Keratinocyte (primary cell): ENCODE measurements at regions not wholly inside any gene's neighbourhood (a gene's known extent, or its start where the extent isn't known, plus 50 kb on each side); places are given as distances from the start of the nearest gene placed in this dataset.
A peak's percentile ranks its signal among the peaks of the same experiment; 100 is the strongest.

ENCODE experiments used
- DNase-seq: peaks from one replicate; pipeline ENCODE4 v3.0.0-alpha.2; 2011; ENCODE audit warnings: low read depth, missing footprints, low spot score
- FAIRE-seq: peaks from 2 replicates; lab custom pipeline; 2011; peaks lifted over from hg19 to GRCh38; lab: Jason Lieb, UNC
- H2AFZ ChIP-seq: 2 replicates; pipeline ENCODE4 v1.6.0; 2012; ENCODE audit warnings: low read length, control low read depth, inconsistent platforms; ENCODE audit not compliant: control insufficient read depth
- H3K27ac ChIP-seq: 2 replicates; pipeline ENCODE4 v1.5.1; 2011; ENCODE audit warnings: low read length; ENCODE audit not compliant: control insufficient read depth, insufficient read depth
- H3K27me3 ChIP-seq: 3 replicates; pipeline ENCODE4 v1.6.0; 2011; ENCODE audit warnings: low read length; ENCODE audit not compliant: control insufficient read depth, insufficient read depth; ENCODE audit errors: extremely low read depth
- H3K36me3 ChIP-seq, 2 experiments: 2 replicates in 1 of 2; 3 replicates in 1 of 2; pipeline ENCODE4 v1.5.1; 2011; ENCODE audit warnings: low read length in 2 of 2, mild to moderate bottlenecking in 1 of 2; ENCODE audit not compliant: control insufficient read depth in 2 of 2, insufficient read depth in 2 of 2; ENCODE audit errors: extremely low read depth in 1 of 2
- H3K4me1 ChIP-seq: 3 replicates; pipeline ENCODE4 v1.5.1; 2011; ENCODE audit warnings: low read length; ENCODE audit not compliant: control insufficient read depth, insufficient read depth; ENCODE audit errors: extremely low read depth
- H3K4me2 ChIP-seq: 3 replicates; pipeline ENCODE4 v1.6.0; 2011; ENCODE audit warnings: low read depth, low read length; ENCODE audit not compliant: control insufficient read depth, insufficient read depth; ENCODE audit errors: extremely low read depth
- H3K4me3 ChIP-seq, 3 experiments: fragments of 200-600 bp in 1 of 3; sonication (generic) in 1 of 3; 2 replicates in 2 of 3; 3 replicates in 1 of 3; pipeline ENCODE4 v1.5.1; 2011 to 2016; ENCODE audit warnings: low read length in 3 of 3, mild to moderate bottlenecking in 3 of 3, control low read depth in 2 of 3, inconsistent platforms in 1 of 3, low read depth in 1 of 3, mixed read lengths in 1 of 3, mixed run types in 1 of 3, moderate library complexity in 1 of 3; ENCODE audit not compliant: control insufficient read depth in 2 of 3, insufficient read depth in 2 of 3; ENCODE audit errors: extremely low read depth in 1 of 3
- H3K79me2 ChIP-seq: 2 replicates; pipeline ENCODE4 v1.6.0; 2012; ENCODE audit warnings: low read length; ENCODE audit not compliant: control insufficient read depth, insufficient read depth
- H3K9ac ChIP-seq: 3 replicates; pipeline ENCODE4 v1.6.0; 2011; ENCODE audit warnings: low read length; ENCODE audit not compliant: control insufficient read depth, insufficient read depth; ENCODE audit errors: extremely low read depth
- H3K9me1 ChIP-seq: 3 replicates; pipeline ENCODE4 v1.6.0; 2011; ENCODE audit warnings: low read length; ENCODE audit not compliant: control insufficient read depth, insufficient read depth; ENCODE audit errors: extremely low read depth
- H3K9me3 ChIP-seq: 2 replicates; pipeline ENCODE4 v1.5.1; 2012; ENCODE audit warnings: low read depth, low read length; ENCODE audit not compliant: control insufficient read depth
- H4K20me1 ChIP-seq: 3 replicates; pipeline ENCODE4 v1.6.0; 2011; ENCODE audit warnings: low read length; ENCODE audit not compliant: control insufficient read depth, insufficient read depth; ENCODE audit errors: extremely low read depth
- CTCF ChIP-seq, 3 experiments: IDR thresholded peaks in 1 of 3; conservative IDR thresholded peaks in 1 of 3; optimal IDR thresholded peaks in 1 of 3; 2 replicates in 2 of 3; 3 replicates in 1 of 3; pipeline versions ENCODE3 to v1.5.1; 2011; ENCODE audit warnings: low read length in 3 of 3, mild to moderate bottlenecking in 3 of 3, moderate library complexity in 2 of 3, control low read depth in 1 of 3, inconsistent platforms in 1 of 3; ENCODE audit not compliant: insufficient read depth in 2 of 3; ENCODE audit errors: extremely low read depth in 1 of 3
- EZH2 ChIP-seq: IDR thresholded peaks from one replicate; pipeline ENCODE4 v1.6.1; 2012; ENCODE audit warnings: inconsistent platforms, mild to moderate bottlenecking, low read length, moderate library complexity
- dilution Hi-C: fragments of 300-500 bp; cut with MboI; formaldehyde crosslinking; loops from one replicate; pipeline ENCODE4 v1.7.0; 2020; ENCODE audit warnings: low sequenced_read_pairs; ENCODE audit not compliant: extremely low pct_ligation_motif_present

- no peaks in the 10 kb centered on the region for H3K36me3 ChIP-seq
- no peaks in the 10 kb centered on the region for H3K79me2 ChIP-seq
- no peaks in the 10 kb centered on the region for H3K27me3 ChIP-seq
- DNase-seq = no peak
- H3K9ac ChIP-seq = no peak overlapping the region
- no peaks in the 10 kb centered on the region for H4K20me1 ChIP-seq
- no peak for TF ChIP-seq EZH2
- TF ChIP-seq CTCF (optimal IDR thresholded peaks at IDR 0.05 in 1 of 3, IDR thresholded peaks at IDR 0.05 in 1 of 3, conservative IDR thresholded peaks at IDR 0.05 in 1 of 3; ENCODE audit: extremely low read depth in 1 of 3, insufficient read depth in 2 of 3, low read length in 3 of 3) = no peak
- no peaks in the 10 kb centered on the region for H3K4me1 ChIP-seq
- no peaks in the 10 kb centered on the region for H3K9me3 ChIP-seq
- no peak overlapping the region for H3K4me3 ChIP-seq
- no peaks in the 10 kb centered on the region for H3K9me1 ChIP-seq
- H3K4me2 ChIP-seq = no peak overlapping the region
- no peak overlapping the region for H2AFZ ChIP-seq
- H3K27ac ChIP-seq = no peak overlapping the region
- FAIRE-seq = peak; percentile 9
- dilution Hi-C loops = no loop called here
Measured at GRCh38 chr2:220981926-220982325, 590.2 kb downstream of the EPHA4 start.

- Histone ChIP-seq H4K20me1 (no peaks in the 10 kb centered on the region), H3K4me3 (no peak overlapping the region), H3K9ac (no peak overlapping the region), H3K27ac (no peak overlapping the region), H3K27me3 (no peaks in the 10 kb centered on the region), H3K36me3 (no peaks in the 10 kb centered on the region), H3K4me1 (no peaks in the 10 kb centered on the region), H3K9me1 (no peaks in the 10 kb centered on the region), H3K4me2 (no peak overlapping the region), H3K79me2 (no peaks in the 10 kb centered on the region), H3K9me3 (no peaks in the 10 kb centered on the region), H2AFZ (no peak overlapping the region)
- DNase-seq (no peak), FAIRE-seq (no peak)
- TF ChIP-seq CTCF (optimal IDR thresholded peaks at IDR 0.05 in 1 of 3, IDR thresholded peaks at IDR 0.05 in 1 of 3, conservative IDR thresholded peaks at IDR 0.05 in 1 of 3; ENCODE audit: extremely low read depth in 1 of 3, insufficient read depth in 2 of 3, low read length in 3 of 3) = no peak
- TF ChIP-seq EZH2 = no peak
- dilution Hi-C loops = no loop called here
Measured at GRCh38 chr2:220985561-220985960, 586.5 kb downstream of the EPHA4 start.
